B cell (primary cell): ENCODE measurements at regions not wholly inside any gene's neighbourhood (a gene's known extent, or its start where the extent isn't known, plus 50 kb on each side); places are given as distances from the start of the nearest gene placed in this dataset.

Experiments used
- ATAC-seq: fragments of 200-7000 bp; cut with Tn5 transposase; one replicate; pipeline ENCODE4 v1.10.0; 2021; ENCODE audit warnings: low read depth, mild to moderate bottlenecking, moderate number of reproducible peaks, moderate library complexity
- CTCF ChIA-PET: fragments of 350-600 bp; sonication (Branson Sonifier 250); formaldehyde crosslinking; loops from one replicate; lab custom pipeline; 2021; ENCODE audit warnings: antibody characterized with exemption, inconsistent platforms; lab: Charles Lee
- POLR2A ChIA-PET: fragments of 350-600 bp; sonication (Branson Sonifier 250); formaldehyde crosslinking; loops from one replicate; lab custom pipeline; 2021; ENCODE audit warnings: antibody characterized with exemption; lab: Charles Lee
- DNase-seq: peaks from one replicate; pipeline ENCODE4 v3.0.0; 2013
- H2AFZ ChIP-seq: 2 replicates; pipeline ENCODE4 v1.6.1; 2012; ENCODE audit warnings: mild to moderate bottlenecking, low read depth, low read length; ENCODE audit not compliant: insufficient read depth, poor library complexity, severe bottlenecking
- H3K27ac ChIP-seq, 2 donors: 1 replicate in 1 of 2; 2 replicates in 1 of 2; pipeline ENCODE4 v1.5.1; 2012 to 2013; ENCODE audit warnings: low read length in 2 of 2, mild to moderate bottlenecking in 2 of 2, moderate library complexity in 1 of 2
- H3K27me3 ChIP-seq, 4 experiments: fragments of 200-600 bp in 1 of 4; sonication (generic) in 1 of 4; replicated peaks in 1 of 4; 1 replicate in 2 of 4; 2 replicates in 2 of 4; pipeline versions ENCODE4 v1.6.1 to v1.7.0; 2013 to 2016; ENCODE audit warnings: low read length in 3 of 4, mild to moderate bottlenecking in 2 of 4, mixed read lengths in 1 of 4, moderate library complexity in 1 of 4; ENCODE audit not compliant: insufficient read depth in 4 of 4, control insufficient read depth in 3 of 4; ENCODE audit errors: control extremely low read depth in 1 of 4
- H3K36me3 ChIP-seq, 2 experiments: replicated peaks in 1 of 2; 1 replicate in 1 of 2; 2 replicates in 1 of 2; pipeline versions ENCODE4 v1.6.1 to v1.7.1; 2013; ENCODE audit warnings: low read length in 1 of 2; ENCODE audit not compliant: insufficient read depth in 2 of 2, control insufficient read depth in 1 of 2; ENCODE audit errors: control extremely low read depth in 1 of 2, extremely low read depth in 1 of 2
- H3K4me1 ChIP-seq, 2 donors: fragments of 200-600 bp in 1 of 2; sonication (generic) in 1 of 2; 1 replicate in 1 of 2; 2 replicates in 1 of 2; pipeline versions ENCODE4 v1.5.1 to v1.6.1; 2013 to 2017; ENCODE audit warnings: low read length in 2 of 2; ENCODE audit not compliant: control insufficient read depth in 2 of 2, insufficient read depth in 2 of 2
- H3K4me2 ChIP-seq: replicated peaks from 2 replicates; pipeline ENCODE3; 2012; ENCODE audit warnings: mild to moderate bottlenecking, low read depth, low read length; ENCODE audit not compliant: poor library complexity, severe bottlenecking
- H3K4me3 ChIP-seq, 5 experiments: fragments of 200-600 bp in 1 of 5; sonication (generic) in 1 of 5; 1 replicate in 3 of 5; 2 replicates in 2 of 5; pipeline versions ENCODE4 v1.5.1 to v1.7.0; 2011 to 2016; ENCODE audit warnings: low read length in 4 of 5, mild to moderate bottlenecking in 4 of 5, low read depth in 2 of 5, control low read depth in 1 of 5, moderate library complexity in 1 of 5; ENCODE audit not compliant: insufficient read depth in 1 of 5; ENCODE audit errors: control extremely low read depth in 1 of 5, extremely low read depth in 1 of 5
- H3K79me2 ChIP-seq: fragments of 200-600 bp; sonication (generic); one replicate; pipeline ENCODE4 v1.6.0; 2016; ENCODE audit warnings: low read length; ENCODE audit not compliant: control insufficient read depth, insufficient read depth
- H3K9ac ChIP-seq: fragments of 200-600 bp; sonication (generic); 2 replicates; pipeline ENCODE4 v1.6.1; 2017; ENCODE audit warnings: mild to moderate bottlenecking, low read length, moderate library complexity
- H3K9me3 ChIP-seq, 3 donors: one replicate each; pipeline versions ENCODE4 v1.6.1 to v1.7.1; 2013; ENCODE audit warnings: low read length in 2 of 3; ENCODE audit not compliant: control insufficient read depth in 2 of 3, insufficient read depth in 1 of 3; ENCODE audit errors: control extremely low read depth in 1 of 3
- H4K20me1 ChIP-seq: 2 replicates; pipeline ENCODE4 v1.6.0; 2012; ENCODE audit warnings: mild to moderate bottlenecking, low read length; ENCODE audit not compliant: insufficient read depth, control insufficient read depth, poor library complexity, severe bottlenecking
- H3K27ac Mint-ChIP-seq: one replicate; pipeline ENCODE4 v1.8.0; 2021; ENCODE audit warnings: mixed read lengths
- H3K27me3 Mint-ChIP-seq: one replicate; pipeline ENCODE4 v1.8.0; 2021; ENCODE audit warnings: mixed read lengths
- H3K4me1 Mint-ChIP-seq: one replicate; pipeline ENCODE4 v1.8.0; 2021; ENCODE audit warnings: mixed read lengths
- H3K4me3 Mint-ChIP-seq: one replicate; pipeline ENCODE4 v1.8.0; 2021; ENCODE audit warnings: mixed read lengths
- H3K9me3 Mint-ChIP-seq: one replicate; pipeline ENCODE4 v1.8.0; 2022; ENCODE audit warnings: mixed read lengths; ENCODE audit not compliant: insufficient read depth
- CTCF ChIP-seq: fragments of 200-600 bp; IDR thresholded peaks from one replicate; pipeline ENCODE4 v1.8.0; 2022; ENCODE audit warnings: antibody characterized with exemption, mild to moderate bottlenecking
- EZH2 ChIP-seq: IDR thresholded peaks from 2 replicates; pipeline ENCODE4 v1.6.1; 2012; ENCODE audit warnings: borderline replicate concordance, low read depth, mild to moderate bottlenecking, moderate library complexity, low read length; ENCODE audit not compliant: insufficient read depth, poor library complexity, severe bottlenecking
- WGBS: methylation state at CpG from one replicate; pipeline ENCODE4 v1.1.5; 2013; ENCODE audit warnings: missing lambda C conversion rate; ENCODE audit not compliant: insufficient coverage; 5-methylcytosine and 5-hydroxymethylcytosine counted together
- intact Hi-C: fragments of 100-400 bp; cut with micrococcal nuclease; formaldehyde crosslinking; loops from one replicate; pipeline ENCODE4 v1.10.0; 2022

DNA sequence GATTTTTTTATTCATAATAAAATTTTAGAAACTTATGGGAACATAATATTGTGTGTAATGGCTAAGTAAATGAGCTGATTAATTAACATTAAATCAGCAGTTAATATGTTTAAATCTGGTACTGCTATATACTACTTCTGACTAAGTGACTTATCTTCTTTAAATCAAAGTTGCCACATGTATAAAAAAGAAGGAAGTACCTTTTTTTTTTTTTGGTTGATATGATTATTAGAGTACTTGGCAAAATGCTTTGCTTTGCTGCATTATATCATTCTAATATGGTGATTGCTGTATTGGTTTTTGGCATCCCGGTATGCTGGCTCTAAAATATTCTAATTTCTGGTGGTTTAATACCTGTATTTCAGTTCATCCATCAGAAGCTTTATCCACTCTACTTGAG is 319.1 kb upstream of the RGS6 start:
- H3K4me3 ChIP-seq = no peak overlapping the region
- H3K4me3 Mint-ChIP-seq = no peak overlapping the region
- H3K9me3 Mint-ChIP-seq = peaks cover 3% of the 10 kb centered on the region
- no CpG with 5 or more reads among the region's 1 CpG for WGBS
- ATAC-seq (no peak), DNase-seq (no peak)
- H3K27me3 Mint-ChIP-seq = no peaks in the 10 kb centered on the region
- intact Hi-C loops = no loop called here
- H3K4me1 ChIP-seq = peaks cover 0 to 3% of the 10 kb centered on the region in 2 donors
- H3K36me3 ChIP-seq = peaks cover 0 to 2% of the 10 kb centered on the region in 2 experiments
- CTCF ChIA-PET = interaction anchor here (0.7 kb wide), 1 partner anchor 26 kb away, joined by 4 read pairs; no protein-coding TSS in a partner anchor
- no peak overlapping the region for H3K4me2 ChIP-seq
- H3K27ac ChIP-seq = no peak overlapping the region
- H3K9ac ChIP-seq = no peak overlapping the region
- POLR2A ChIA-PET = interaction anchor here (0.7 kb wide), 1 partner anchor 208 kb away, joined by 3 read pairs; no protein-coding TSS in a partner anchor
- peaks cover 26% of the 10 kb centered on the region for H3K79me2 ChIP-seq
- H3K27me3 ChIP-seq = no peaks in the 10 kb centered on the region
- H3K4me1 Mint-ChIP-seq = peaks cover 36% of the 10 kb centered on the region
- no peak overlapping the region for H2AFZ ChIP-seq
- H4K20me1 ChIP-seq = peaks cover 36% of the 10 kb centered on the region
- no peak for TF ChIP-seq CTCF
- TF ChIP-seq EZH2 = no peak
- no peaks in the 10 kb centered on the region for H3K9me3 ChIP-seq
- H3K27ac Mint-ChIP-seq = no peak overlapping the region

- peaks cover 28% of the 10 kb centered on the region for H4K20me1 ChIP-seq
- CTCF ChIA-PET = interaction anchor here (0.5 kb wide), 1 partner anchor 480 kb away, joined by 3 read pairs; no protein-coding TSS in a partner anchor
These were observed 316.2 kb upstream of the RGS6 start for GRCh38 chr14:71616013-71616412.

More at GRCh38 chr14:71616013-71616412, 316.2 kb upstream of the RGS6 start:
- no peak overlapping the region for H3K4me3 Mint-ChIP-seq
- peaks cover 46% of the 10 kb centered on the region for H3K4me1 Mint-ChIP-seq
- TF ChIP-seq CTCF = no peak
- no peak for TF ChIP-seq EZH2
- H3K36me3 ChIP-seq = peaks cover 2 to 20% of the 10 kb centered on the region in 2 experiments
- H3K9me3 Mint-ChIP-seq = peaks cover 3% of the 10 kb centered on the region
- ATAC-seq (no peak), DNase-seq (no peak)
- no peaks in the 10 kb centered on the region for H3K27me3 Mint-ChIP-seq
- H3K4me2 ChIP-seq = no peak overlapping the region
- H3K4me3 ChIP-seq = no peak overlapping the region
- POLR2A ChIA-PET = no interaction called here
- H3K27me3 ChIP-seq = no peaks in the 10 kb centered on the region
- intact Hi-C loops = no loop called here
- peaks cover 0 to 5% of the 10 kb centered on the region in 2 donors for H3K4me1 ChIP-seq
- H3K27ac ChIP-seq = no peak overlapping the region
- 100% methylated on average over 2 of the region's 2 CpGs for WGBS
- H3K9me3 ChIP-seq = no peaks in the 10 kb centered on the region
- H3K27ac Mint-ChIP-seq = no peak overlapping the region
- no peak overlapping the region for H3K9ac ChIP-seq
- no peak overlapping the region for H2AFZ ChIP-seq
- H3K79me2 ChIP-seq = peaks cover 20% of the 10 kb centered on the region
